ENCODE measurements at regions not wholly inside any gene's neighbourhood (a gene's known extent, or its start where the extent isn't known, plus 50 kb on each side); places are given as distances from the start of the nearest gene placed in this dataset.

DNA sequence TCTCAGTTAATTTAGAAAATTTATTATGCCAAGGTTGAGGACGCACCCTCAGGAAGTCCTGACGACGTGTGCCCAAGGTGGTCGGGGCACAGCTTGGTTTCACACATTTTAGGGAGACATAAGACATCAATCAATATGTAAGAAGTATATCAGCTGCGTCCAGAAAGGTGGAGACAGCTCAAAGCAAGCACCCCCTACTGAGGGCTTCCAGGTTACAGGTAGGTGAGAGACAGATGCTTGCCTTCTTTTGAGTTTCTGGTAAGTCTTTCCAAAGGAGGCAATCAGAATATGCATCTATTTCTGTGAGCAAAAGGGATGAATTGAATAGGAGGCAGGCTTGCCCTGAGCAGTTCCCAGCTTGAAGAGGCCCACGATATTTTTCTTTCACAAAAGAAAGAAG, 614.3 kb downstream of the XPNPEP1 start (continued):
- TF ChIP-seq, protein P1, sequence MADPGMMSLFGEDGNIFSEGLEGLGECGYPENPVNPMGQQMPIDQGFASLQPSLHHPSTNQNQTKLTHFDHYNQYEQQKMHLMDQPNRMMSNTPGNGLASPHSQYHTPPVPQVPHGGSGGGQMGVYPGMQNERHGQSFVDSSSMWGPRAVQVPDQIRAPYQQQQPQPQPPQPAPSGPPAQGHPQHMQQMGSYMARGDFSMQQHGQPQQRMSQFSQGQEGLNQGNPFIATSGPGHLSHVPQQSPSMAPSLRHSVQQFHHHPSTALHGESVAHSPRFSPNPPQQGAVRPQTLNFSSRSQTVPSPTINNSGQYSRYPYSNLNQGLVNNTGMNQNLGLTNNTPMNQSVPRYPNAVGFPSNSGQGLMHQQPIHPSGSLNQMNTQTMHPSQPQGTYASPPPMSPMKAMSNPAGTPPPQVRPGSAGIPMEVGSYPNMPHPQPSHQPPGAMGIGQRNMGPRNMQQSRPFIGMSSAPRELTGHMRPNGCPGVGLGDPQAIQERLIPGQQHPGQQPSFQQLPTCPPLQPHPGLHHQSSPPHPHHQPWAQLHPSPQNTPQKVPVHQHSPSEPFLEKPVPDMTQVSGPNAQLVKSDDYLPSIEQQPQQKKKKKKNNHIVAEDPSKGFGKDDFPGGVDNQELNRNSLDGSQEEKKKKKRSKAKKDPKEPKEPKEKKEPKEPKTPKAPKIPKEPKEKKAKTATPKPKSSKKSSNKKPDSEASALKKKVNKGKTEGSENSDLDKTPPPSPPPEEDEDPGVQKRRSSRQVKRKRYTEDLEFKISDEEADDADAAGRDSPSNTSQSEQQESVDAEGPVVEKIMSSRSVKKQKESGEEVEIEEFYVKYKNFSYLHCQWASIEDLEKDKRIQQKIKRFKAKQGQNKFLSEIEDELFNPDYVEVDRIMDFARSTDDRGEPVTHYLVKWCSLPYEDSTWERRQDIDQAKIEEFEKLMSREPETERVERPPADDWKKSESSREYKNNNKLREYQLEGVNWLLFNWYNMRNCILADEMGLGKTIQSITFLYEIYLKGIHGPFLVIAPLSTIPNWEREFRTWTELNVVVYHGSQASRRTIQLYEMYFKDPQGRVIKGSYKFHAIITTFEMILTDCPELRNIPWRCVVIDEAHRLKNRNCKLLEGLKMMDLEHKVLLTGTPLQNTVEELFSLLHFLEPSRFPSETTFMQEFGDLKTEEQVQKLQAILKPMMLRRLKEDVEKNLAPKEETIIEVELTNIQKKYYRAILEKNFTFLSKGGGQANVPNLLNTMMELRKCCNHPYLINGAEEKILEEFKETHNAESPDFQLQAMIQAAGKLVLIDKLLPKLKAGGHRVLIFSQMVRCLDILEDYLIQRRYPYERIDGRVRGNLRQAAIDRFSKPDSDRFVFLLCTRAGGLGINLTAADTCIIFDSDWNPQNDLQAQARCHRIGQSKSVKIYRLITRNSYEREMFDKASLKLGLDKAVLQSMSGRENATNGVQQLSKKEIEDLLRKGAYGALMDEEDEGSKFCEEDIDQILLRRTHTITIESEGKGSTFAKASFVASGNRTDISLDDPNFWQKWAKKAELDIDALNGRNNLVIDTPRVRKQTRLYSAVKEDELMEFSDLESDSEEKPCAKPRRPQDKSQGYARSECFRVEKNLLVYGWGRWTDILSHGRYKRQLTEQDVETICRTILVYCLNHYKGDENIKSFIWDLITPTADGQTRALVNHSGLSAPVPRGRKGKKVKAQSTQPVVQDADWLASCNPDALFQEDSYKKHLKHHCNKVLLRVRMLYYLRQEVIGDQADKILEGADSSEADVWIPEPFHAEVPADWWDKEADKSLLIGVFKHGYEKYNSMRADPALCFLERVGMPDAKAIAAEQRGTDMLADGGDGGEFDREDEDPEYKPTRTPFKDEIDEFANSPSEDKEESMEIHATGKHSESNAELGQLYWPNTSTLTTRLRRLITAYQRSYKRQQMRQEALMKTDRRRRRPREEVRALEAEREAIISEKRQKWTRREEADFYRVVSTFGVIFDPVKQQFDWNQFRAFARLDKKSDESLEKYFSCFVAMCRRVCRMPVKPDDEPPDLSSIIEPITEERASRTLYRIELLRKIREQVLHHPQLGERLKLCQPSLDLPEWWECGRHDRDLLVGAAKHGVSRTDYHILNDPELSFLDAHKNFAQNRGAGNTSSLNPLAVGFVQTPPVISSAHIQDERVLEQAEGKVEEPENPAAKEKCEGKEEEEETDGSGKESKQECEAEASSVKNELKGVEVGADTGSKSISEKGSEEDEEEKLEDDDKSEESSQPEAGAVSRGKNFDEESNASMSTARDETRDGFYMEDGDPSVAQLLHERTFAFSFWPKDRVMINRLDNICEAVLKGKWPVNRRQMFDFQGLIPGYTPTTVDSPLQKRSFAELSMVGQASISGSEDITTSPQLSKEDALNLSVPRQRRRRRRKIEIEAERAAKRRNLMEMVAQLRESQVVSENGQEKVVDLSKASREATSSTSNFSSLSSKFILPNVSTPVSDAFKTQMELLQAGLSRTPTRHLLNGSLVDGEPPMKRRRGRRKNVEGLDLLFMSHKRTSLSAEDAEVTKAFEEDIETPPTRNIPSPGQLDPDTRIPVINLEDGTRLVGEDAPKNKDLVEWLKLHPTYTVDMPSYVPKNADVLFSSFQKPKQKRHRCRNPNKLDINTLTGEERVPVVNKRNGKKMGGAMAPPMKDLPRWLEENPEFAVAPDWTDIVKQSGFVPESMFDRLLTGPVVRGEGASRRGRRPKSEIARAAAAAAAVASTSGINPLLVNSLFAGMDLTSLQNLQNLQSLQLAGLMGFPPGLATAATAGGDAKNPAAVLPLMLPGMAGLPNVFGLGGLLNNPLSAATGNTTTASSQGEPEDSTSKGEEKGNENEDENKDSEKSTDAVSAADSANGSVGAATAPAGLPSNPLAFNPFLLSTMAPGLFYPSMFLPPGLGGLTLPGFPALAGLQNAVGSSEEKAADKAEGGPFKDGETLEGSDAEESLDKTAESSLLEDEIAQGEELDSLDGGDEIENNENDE (IDR thresholded peaks at IDR 0.05; ENCODE audit: insufficient replicate concordance, low read length) = no peak
- no peak for TF ChIP-seq SUZ12 (IDR thresholded peaks at IDR 0.05; ENCODE audit: low read length)
- TF ChIP-seq, protein P2, sequence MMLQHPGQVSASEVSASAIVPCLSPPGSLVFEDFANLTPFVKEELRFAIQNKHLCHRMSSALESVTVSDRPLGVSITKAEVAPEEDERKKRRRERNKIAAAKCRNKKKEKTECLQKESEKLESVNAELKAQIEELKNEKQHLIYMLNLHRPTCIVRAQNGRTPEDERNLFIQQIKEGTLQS (IDR thresholded peaks at IDR 0.05; ENCODE audit: insufficient read depth, low read depth, low read length) = no peak
- no peak for TF ChIP-seq KDM5A (IDR thresholded peaks at IDR 0.05; ENCODE audit: low read length)
- no peak for TF ChIP-seq GTF2F1 (IDR thresholded peaks at IDR 0.05; ENCODE audit: borderline replicate concordance, low read depth, low read length)
- TF ChIP-seq CHD1 (IDR thresholded peaks at IDR 0.05; ENCODE audit: low read depth, low read length) = no peak
- no peak for TF ChIP-seq TCF12 (IDR thresholded peaks at IDR 0.05; ENCODE audit: low read depth, low read length)
- TF ChIP-seq CREB1 (IDR thresholded peaks at IDR 0.05) = no peak
- no peak for TF ChIP-seq POLR2AphosphoS5 (IDR thresholded peaks at IDR 0.05; ENCODE audit: low read depth, low read length)
- no peak for TF ChIP-seq HDAC2 (IDR thresholded peaks at IDR 0.05; ENCODE audit: borderline replicate concordance in 1 of 2, low read depth in 2 of 2, low read length in 2 of 2)
- TF ChIP-seq SRF (IDR thresholded peaks at IDR 0.05; ENCODE audit: low read depth, low read length) = no peak
- no peak for TF ChIP-seq ASH2L (IDR thresholded peaks at IDR 0.05; ENCODE audit: low read length)
